ENCODE measurements at regions not wholly inside any gene's neighbourhood (a gene's known extent, or its start where the extent isn't known, plus 50 kb on each side); places are given as distances from the start of the nearest gene placed in this dataset.
"Not testable (repeated sequence)": the region's sequence is repeated elsewhere in the genome, so short reads cannot be mapped to it uniquely, and the experiment has no call there.

GRCh38 chr17:71625330-71625729 is 495.5 kb upstream of the SOX9 start:
- no peak for DNase-seq (ENCODE audit: low read depth in 3 of 3)

- no peak for DNase-seq (ENCODE audit: low read depth in 3 of 3)
Measured at GRCh38 chr17:71628306-71628705, 492.5 kb upstream of the SOX9 start.

GRCh38 chr17:71631483-71631882 is 489.3 kb upstream of the SOX9 start:
- no peak for DNase-seq (ENCODE audit: low read depth in 3 of 3)

- no peak for DNase-seq (ENCODE audit: low read depth in 3 of 3)
Measured at GRCh38 chr17:71632328-71632727, 488.5 kb upstream of the SOX9 start.

GRCh38 chr17:71633391-71633849 is 487.4 kb upstream of the SOX9 start:
- no peak for DNase-seq (ENCODE audit: low read depth in 3 of 3)

- DNase-seq (ENCODE audit: low read depth in 3 of 3) = no peak
Measured at GRCh38 chr17:71634376-71634775, 486.4 kb upstream of the SOX9 start.

GRCh38 chr17:71635187-71635586 is 485.6 kb upstream of the SOX9 start:
- DNase-seq (ENCODE audit: low read depth in 3 of 3) = no peak

GRCh38 chr17:71636644-71637043 is 484.2 kb upstream of the SOX9 start:
- no peak for DNase-seq (ENCODE audit: low read depth in 3 of 3)

- DNase-seq (ENCODE audit: low read depth in 3 of 3) = no peak
Measured at GRCh38 chr17:71638668-71639067, 482.2 kb upstream of the SOX9 start.

- DNase-seq (ENCODE audit: low read depth in 3 of 3) = no peak
Measured at GRCh38 chr17:71639865-71640264, 481.0 kb upstream of the SOX9 start.

- DNase-seq (ENCODE audit: low read depth in 3 of 3) = not testable (repeated sequence)
Measured at GRCh38 chr17:71646890-71647289, 473.9 kb upstream of the SOX9 start.

GRCh38 chr17:71648342-71648741 is 472.5 kb upstream of the SOX9 start:
- DNase-seq (ENCODE audit: low read depth in 3 of 3) = not testable (repeated sequence)

GRCh38 chr17:71649941-71650350 is 470.9 kb upstream of the SOX9 start:
- DNase-seq (ENCODE audit: low read depth in 3 of 3) = no peak

GRCh38 chr17:71655542-71655941 is 465.3 kb upstream of the SOX9 start:
- no peak for DNase-seq (ENCODE audit: low read depth in 3 of 3)

- DNase-seq (ENCODE audit: low read depth in 3 of 3) = no peak
Measured at GRCh38 chr17:71656964-71657858, 463.6 kb upstream of the SOX9 start.

- DNase-seq (ENCODE audit: low read depth in 3 of 3) = no peak
Measured at GRCh38 chr17:71658996-71659395, 461.8 kb upstream of the SOX9 start.

- no peak for DNase-seq (ENCODE audit: low read depth in 3 of 3)
Measured at GRCh38 chr17:71664861-71665260, 456.0 kb upstream of the SOX9 start.

GRCh38 chr17:71666047-71666446 is 454.8 kb upstream of the SOX9 start:
- DNase-seq (ENCODE audit: low read depth in 3 of 3) = no peak

GRCh38 chr17:71667661-71668060 is 453.2 kb upstream of the SOX9 start:
- no peak for DNase-seq (ENCODE audit: low read depth in 3 of 3)

GRCh38 chr17:71668807-71669206 is 452.0 kb upstream of the SOX9 start:
- no peak for DNase-seq (ENCODE audit: low read depth in 3 of 3)

GRCh38 chr17:71677439-71677838 is 443.4 kb upstream of the SOX9 start:
- no peak for DNase-seq (ENCODE audit: low read depth in 3 of 3)

- DNase-seq (ENCODE audit: low read depth in 3 of 3) = no peak
Measured at GRCh38 chr17:71679832-71680231, 441.0 kb upstream of the SOX9 start.

- no peak for DNase-seq (ENCODE audit: low read depth in 3 of 3)
Measured at GRCh38 chr17:71681427-71682173, 439.2 kb upstream of the SOX9 start.

Data from stimulated activated CD4-positive, alpha-beta T cell treated with anti-CD3 and anti-CD28 coated beads, TNF-alpha, amount 100 ng/mL, for 24 hours (primary cell).